ENCODE measurements at regions not wholly inside any gene's neighbourhood (a gene's known extent, or its start where the extent isn't known, plus 50 kb on each side); places are given as distances from the start of the nearest gene placed in this dataset.

DNA sequence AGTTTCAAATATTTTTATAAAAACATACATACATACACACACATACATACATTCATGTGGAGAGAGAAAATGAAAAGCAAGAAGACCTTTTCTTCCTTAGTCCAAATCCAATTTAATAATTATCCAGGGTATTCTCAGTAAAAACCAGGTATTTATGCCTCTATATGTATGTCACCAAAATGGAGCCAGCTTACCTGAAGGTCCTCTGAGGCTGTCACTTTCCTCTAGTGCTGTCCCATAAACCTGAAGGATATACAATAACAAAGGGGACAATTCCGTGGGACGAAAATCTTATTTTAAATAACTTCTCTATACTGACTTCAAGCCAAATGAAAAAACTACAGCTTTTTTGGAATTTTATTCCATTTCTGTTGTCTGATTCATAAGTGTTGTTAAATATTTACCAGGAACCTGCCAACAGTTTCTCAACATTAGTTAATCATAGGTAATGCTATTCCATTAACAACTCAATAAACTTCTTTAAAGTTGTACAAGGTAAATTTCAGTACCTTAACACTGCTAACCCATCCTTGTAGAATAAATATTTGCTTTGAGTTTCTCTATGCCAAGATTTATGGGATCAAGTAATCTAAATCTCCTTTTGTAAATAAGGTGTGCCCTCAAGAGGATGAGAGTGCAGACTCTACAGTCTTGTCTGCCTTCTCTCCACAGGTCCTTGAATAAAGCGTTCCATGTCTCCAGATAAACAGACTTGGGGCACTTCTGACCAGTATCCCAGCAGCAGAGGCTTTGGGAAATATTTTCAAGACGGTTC lies 260.3 kb downstream of the AHR start:
- Histone ChIP-seq H3K27me3 (no peaks in the 10 kb centered on the region), H4K20me1 (ENCODE audit: insufficient read depth, poor library complexity, severe bottlenecking) (no peaks in the 10 kb centered on the region), H3K4me2 (peak overlapping the region; percentile 68), H3K79me2 (peaks cover 25% of the 10 kb centered on the region), H3K4me1 (ENCODE audit: insufficient read depth) (peaks cover 28% of the 10 kb centered on the region), H3K9me2 (replicated peaks; ENCODE audit: insufficient read depth) (no peaks in the 10 kb centered on the region), H3K36me3 (replicated peaks; ENCODE audit: insufficient read depth, low read depth) (no peaks in the 10 kb centered on the region), H3K27ac (peak overlapping the region; percentile 85), H2AFZ (no peak overlapping the region), H3K9me3 (ENCODE audit: low read depth) (no peaks in the 10 kb centered on the region), H3K4me3 (peak overlapping the region; percentile 5)
- peak; percentile 40 for DNase-seq (ENCODE audit: low spot score)
- WGBS (ENCODE audit: low lambda C conversion rate, missing lambda C conversion rate), result 30% methylated on average over 4 of the region's 4 CpGs
- TF ChIP-seq, protein P1, sequence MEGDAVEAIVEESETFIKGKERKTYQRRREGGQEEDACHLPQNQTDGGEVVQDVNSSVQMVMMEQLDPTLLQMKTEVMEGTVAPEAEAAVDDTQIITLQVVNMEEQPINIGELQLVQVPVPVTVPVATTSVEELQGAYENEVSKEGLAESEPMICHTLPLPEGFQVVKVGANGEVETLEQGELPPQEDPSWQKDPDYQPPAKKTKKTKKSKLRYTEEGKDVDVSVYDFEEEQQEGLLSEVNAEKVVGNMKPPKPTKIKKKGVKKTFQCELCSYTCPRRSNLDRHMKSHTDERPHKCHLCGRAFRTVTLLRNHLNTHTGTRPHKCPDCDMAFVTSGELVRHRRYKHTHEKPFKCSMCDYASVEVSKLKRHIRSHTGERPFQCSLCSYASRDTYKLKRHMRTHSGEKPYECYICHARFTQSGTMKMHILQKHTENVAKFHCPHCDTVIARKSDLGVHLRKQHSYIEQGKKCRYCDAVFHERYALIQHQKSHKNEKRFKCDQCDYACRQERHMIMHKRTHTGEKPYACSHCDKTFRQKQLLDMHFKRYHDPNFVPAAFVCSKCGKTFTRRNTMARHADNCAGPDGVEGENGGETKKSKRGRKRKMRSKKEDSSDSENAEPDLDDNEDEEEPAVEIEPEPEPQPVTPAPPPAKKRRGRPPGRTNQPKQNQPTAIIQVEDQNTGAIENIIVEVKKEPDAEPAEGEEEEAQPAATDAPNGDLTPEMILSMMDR (IDR thresholded peaks at IDR 0.05; ENCODE audit: poor library complexity), result no peak
- no peak for TF ChIP-seq EZH2phosphoT487 (IDR thresholded peaks at IDR 0.05; ENCODE audit: low read depth, severe bottlenecking, unreplicated experiment)
- TF ChIP-seq EZH2 (IDR thresholded peaks at IDR 0.05; ENCODE audit: borderline replicate concordance), result no peak

GRCh38 chr7:17559388-17559787 lies 260.9 kb downstream of the AHR start:
- Histone ChIP-seq H2AFZ (no peak overlapping the region), H3K4me1 (ENCODE audit: insufficient read depth) (peaks cover 28% of the 10 kb centered on the region), H3K79me2 (peaks cover 25% of the 10 kb centered on the region), H3K27ac (peak overlapping the region; percentile 85), H3K27me3 (no peaks in the 10 kb centered on the region), H3K4me2 (peak overlapping the region; percentile 68), H4K20me1 (ENCODE audit: insufficient read depth, poor library complexity, severe bottlenecking) (no peaks in the 10 kb centered on the region), H3K4me3 (no peak overlapping the region), H3K9me3 (ENCODE audit: low read depth) (no peaks in the 10 kb centered on the region), H3K9me2 (replicated peaks; ENCODE audit: insufficient read depth) (no peaks in the 10 kb centered on the region), H3K36me3 (replicated peaks; ENCODE audit: insufficient read depth, low read depth) (no peaks in the 10 kb centered on the region)
- 21% methylated on average over 1 of the region's 1 CpG for WGBS (ENCODE audit: low lambda C conversion rate, missing lambda C conversion rate)
- peak; percentile 51 for DNase-seq (ENCODE audit: low spot score)
- TF ChIP-seq EZH2 (IDR thresholded peaks at IDR 0.05; ENCODE audit: borderline replicate concordance) (no peak), EZH2phosphoT487 (IDR thresholded peaks at IDR 0.05; ENCODE audit: low read depth, severe bottlenecking, unreplicated experiment) (no peak)
- TF ChIP-seq, protein P1 (IDR thresholded peaks at IDR 0.05; ENCODE audit: poor library complexity), result no peak

DNA sequence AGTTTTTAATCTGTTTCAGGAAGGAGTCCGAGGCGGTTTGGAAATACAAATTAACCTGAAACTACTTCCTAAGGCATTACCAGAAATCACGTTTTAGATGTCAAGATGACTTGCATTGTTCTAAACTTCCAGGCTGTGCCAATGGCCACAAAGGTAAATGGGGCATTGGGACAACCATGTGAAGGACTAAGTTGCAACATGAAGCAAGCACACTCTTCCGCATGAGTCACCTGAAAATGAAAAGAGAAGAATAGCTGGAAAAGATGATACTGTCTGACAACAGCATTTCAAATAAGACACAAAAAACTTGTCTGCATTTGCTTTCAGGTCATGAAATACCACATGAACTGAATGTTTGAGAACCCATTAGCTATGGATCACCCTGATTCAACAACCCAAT lies 262.1 kb downstream of the AHR start:
- H3K9me2 ChIP-seq (replicated peaks; ENCODE audit: insufficient read depth), result no peaks in the 10 kb centered on the region
- H3K9me3 ChIP-seq (ENCODE audit: low read depth), result no peaks in the 10 kb centered on the region
- H3K27me3 ChIP-seq, result no peaks in the 10 kb centered on the region
- no peak for TF ChIP-seq EZH2phosphoT487 (IDR thresholded peaks at IDR 0.05; ENCODE audit: low read depth, severe bottlenecking, unreplicated experiment)
- TF ChIP-seq, protein P1 (IDR thresholded peaks at IDR 0.05; ENCODE audit: poor library complexity), result no peak
- TF ChIP-seq EZH2 (IDR thresholded peaks at IDR 0.05; ENCODE audit: borderline replicate concordance), result no peak
- H3K27ac ChIP-seq, result peak overlapping the region; percentile 85
- peaks cover 28% of the 10 kb centered on the region for H3K4me1 ChIP-seq (ENCODE audit: insufficient read depth)
- H3K4me2 ChIP-seq, result peak overlapping the region; percentile 39
- H4K20me1 ChIP-seq (ENCODE audit: insufficient read depth, poor library complexity, severe bottlenecking), result no peaks in the 10 kb centered on the region
- no peak overlapping the region for H3K4me3 ChIP-seq
- peaks cover 14% of the 10 kb centered on the region for H3K79me2 ChIP-seq
- DNase-seq (ENCODE audit: low spot score), result no peak
- no peaks in the 10 kb centered on the region for H3K36me3 ChIP-seq (replicated peaks; ENCODE audit: insufficient read depth, low read depth)
- whole genome bisulfite sequencing (ENCODE audit: low lambda C conversion rate, missing lambda C conversion rate), result 64% methylated on average over 4 of the region's 4 CpGs
- no peak overlapping the region for H2AFZ ChIP-seq
